GM21515 (cell line): ENCODE measurements at regions not wholly inside any gene's neighbourhood (a gene's known extent, or its start where the extent isn't known, plus 50 kb on each side); places are given as distances from the start of the nearest gene placed in this dataset.

Experiments used
- ATAC-seq: cut with Tn5 transposase; IDR thresholded peaks from one replicate; pipeline ENCODE4 v1.9.1; 2021; ENCODE audit not compliant: unreplicated experiment

DNA sequence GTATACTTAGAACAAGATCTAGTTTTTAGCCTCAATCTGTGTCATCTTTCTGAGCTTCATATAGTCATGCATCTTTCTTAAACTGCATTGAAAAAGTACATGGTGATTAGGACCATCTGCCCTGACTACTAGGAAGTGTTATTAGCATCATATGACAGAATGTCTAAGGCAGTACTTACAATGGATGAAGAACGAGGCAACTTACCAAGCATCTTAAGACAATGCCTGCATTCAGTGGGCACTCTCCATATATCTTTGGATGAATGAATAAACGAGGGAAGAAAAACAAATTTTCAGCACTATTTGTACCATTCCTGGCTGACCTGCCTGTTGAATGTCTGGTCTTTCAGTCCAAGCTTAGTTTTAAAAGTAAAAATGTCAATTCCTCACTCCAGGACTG lies 185.4 kb upstream of the EPHA3 start:
- no peak for ATAC-seq

DNA sequence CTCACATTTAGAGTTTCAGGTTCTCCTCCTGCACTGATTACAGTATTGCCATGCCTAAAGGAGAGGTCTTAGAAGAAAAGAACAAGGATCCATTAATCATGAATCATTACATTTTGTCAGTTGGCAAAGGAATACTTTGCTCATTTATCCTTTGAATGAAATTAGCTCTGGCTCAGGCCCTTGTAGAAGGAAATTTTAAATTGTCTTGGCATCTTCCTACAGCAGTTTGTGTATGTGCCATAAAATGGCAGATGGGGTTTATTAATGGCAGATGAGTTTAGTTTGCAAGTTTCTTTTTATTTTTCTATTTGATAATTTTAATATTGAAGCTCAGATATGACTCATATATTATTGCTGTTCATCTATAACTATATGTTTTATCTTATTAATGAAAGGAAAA lies 181.2 kb upstream of the EPHA3 start:
- ATAC-seq: no peak

DNA sequence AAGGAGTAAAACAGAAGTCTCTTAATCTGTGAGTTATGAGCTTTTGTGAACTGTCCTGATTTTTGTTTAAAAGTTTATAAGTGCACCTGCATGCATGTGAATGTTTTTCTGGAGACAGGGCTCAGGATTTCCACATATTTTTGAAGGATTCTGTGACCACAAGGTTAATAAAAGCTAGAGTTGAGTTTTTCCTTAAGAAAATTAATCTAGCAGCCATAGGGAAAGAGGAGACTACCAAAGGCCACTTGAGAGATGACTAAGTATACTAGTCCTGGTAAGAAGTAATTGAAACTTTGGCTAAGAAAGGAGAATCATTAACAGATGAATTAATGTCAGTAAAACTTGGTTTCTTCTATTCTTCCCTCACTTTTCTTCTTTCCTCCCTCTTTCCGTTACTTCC lies 176.8 kb upstream of the EPHA3 start:
- ATAC-seq: no peak

- ATAC-seq: no peak
Observed at GRCh38 chr3:88936831-88937230, 170.6 kb upstream of the EPHA3 start.

DNA sequence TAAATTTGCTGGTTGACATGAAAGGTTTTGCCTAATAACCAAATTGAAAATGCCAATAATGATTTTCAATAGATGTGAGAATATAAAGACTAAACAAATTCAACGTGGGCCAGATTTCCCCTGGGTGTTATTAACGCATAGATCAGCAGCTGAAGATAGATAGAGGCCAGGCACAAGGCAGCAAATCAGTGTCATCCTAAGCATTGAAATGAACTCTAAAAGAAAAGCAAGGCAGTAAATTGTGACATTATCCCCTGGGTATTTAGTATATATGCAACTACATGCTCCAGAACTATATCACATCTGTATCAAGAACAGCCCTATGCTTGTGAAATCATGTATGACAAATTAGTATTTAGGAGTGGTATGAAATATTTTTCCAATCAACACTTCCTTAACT lies 167.1 kb upstream of the EPHA3 start:
- ATAC-seq: no peak

DNA sequence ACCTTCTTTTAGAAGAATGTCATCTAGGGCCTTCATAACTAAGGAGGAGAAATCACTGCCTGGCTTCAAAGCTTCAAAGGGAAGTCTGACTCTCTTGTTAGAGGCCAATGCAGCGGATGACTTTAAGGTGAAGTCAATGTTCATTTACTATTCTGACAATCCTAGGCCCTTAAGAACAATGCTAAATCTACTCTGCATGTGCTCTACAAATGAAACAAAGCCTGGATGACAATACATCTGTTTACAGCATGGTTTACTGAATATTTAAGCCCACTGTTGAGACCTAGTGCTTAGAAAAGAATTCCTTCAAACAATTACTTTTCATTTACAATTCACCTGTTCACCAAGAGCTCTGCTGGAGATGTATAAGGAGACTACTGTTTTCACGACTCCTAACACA lies 160.4 kb upstream of the EPHA3 start:
- ATAC-seq: no peak

- no peak for ATAC-seq
Observed at GRCh38 chr3:88954853-88955252, 152.6 kb upstream of the EPHA3 start.

- ATAC-seq: no peak
Observed at GRCh38 chr3:88955274-88955673, 152.1 kb upstream of the EPHA3 start.

- ATAC-seq: no peak
Observed at GRCh38 chr3:88957711-88958439, 149.5 kb upstream of the EPHA3 start.

- no peak for ATAC-seq
Observed at GRCh38 chr3:88960019-88960418, 147.4 kb upstream of the EPHA3 start.

- no peak for ATAC-seq
Observed at GRCh38 chr3:88963003-88963402, 144.4 kb upstream of the EPHA3 start.

DNA sequence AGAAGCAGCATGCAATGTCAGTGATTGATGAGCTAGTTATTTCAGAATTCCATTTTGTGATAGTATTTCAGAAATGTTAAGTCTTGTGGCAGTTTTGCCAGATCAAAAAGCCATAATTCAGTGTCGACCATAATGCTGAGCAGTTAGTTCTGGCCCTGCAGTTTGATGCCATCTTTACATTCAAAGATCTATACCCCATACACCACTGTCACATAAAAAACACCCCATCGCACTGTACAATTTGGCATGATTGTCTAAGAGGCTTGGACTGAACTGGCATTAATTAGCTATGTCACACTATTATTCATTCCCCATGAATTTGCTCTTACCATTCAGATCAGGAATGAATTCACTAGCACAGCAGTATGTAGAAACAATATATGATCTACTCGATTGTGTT lies 127.7 kb upstream of the EPHA3 start:
- no peak for ATAC-seq

DNA sequence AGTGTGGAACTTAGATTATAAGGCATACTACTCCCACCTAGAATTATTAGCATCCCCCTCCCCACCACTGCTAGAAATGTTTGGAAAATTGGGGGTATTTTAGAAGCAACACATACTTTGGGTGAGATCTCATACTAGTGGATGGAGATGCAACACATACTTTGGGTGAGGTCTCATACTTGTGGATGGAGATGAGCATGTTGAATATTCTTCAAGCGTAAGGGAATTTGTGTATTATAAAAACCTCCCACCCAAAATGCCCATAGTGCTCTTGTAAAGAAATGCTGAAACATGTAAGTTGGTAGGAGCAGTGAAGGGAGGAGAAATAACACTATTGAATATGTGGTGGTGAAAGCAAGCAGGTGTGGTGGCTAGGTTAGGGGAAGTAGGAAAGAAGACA lies 124.0 kb upstream of the EPHA3 start:
- ATAC-seq: no peak

GRCh38 chr3:88984256-88984655 lies 123.2 kb upstream of the EPHA3 start:
- ATAC-seq: no peak

DNA sequence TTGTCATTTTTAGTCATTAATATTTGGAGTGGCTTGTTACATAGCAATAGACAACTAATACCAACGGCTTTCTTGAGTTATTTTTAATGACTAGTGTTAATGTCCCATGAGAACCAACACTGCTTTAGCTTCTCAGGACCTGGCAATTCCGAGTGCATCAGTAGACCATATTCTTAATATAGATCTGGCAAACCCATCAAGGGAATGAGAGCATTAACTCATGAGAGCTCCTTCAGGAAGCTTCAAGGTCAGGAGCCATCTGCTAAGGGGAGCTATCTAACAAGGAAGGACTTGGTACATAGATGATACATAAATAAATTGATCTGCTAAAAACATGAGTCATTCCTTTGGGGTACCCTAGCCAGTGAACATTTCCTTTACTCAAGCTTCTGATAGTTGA lies 122.6 kb upstream of the EPHA3 start:
- ATAC-seq: no peak

GRCh38 chr3:88985491-88985890 lies 121.9 kb upstream of the EPHA3 start:
- ATAC-seq: no peak

- no peak for ATAC-seq
Observed at GRCh38 chr3:88986834-88987233, 120.6 kb upstream of the EPHA3 start.

GRCh38 chr3:88987776-88988175 lies 119.6 kb upstream of the EPHA3 start:
- ATAC-seq: no peak

DNA sequence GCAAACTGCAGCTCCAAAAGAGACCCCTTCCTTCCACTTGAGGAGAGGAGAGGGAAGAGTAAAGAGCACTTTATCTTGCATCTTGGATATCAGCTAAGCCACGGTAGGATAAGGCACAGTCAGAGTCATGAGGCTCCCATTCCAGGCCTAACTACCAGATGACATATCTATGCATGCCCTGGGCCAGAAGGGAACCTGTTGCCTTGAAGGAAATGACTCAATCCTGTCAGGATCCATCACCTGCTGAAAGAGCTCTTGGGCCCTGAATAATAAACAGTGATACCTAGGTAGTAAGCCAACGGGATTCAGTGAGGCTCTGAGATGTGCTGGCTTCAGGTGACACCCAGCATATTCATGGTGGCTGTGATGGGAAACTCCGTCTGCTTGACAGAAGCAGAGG lies 118.5 kb upstream of the EPHA3 start:
- no peak for ATAC-seq

DNA sequence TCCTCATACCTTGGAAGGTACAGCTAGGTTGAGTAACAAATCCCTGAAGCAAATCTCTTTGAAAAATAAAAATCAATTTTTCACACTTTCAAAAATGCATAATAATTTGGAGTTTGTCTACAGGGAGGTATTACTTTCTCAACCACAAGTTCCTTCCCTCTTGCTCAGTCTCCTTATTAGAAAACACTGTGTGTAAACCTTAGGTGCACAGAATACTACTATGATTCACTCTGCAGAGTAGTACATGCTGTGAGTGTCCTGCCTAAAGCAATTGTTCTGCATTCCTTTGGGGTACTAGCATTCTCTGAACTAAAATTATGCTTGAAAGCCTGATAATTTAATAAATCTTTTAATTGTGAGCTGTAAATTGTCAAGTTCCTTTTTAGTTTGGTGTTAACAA lies 115.9 kb upstream of the EPHA3 start:
- no peak for ATAC-seq

GRCh38 chr3:88996691-88997090 lies 110.7 kb upstream of the EPHA3 start:
- ATAC-seq: no peak

- no peak for ATAC-seq
Observed at GRCh38 chr3:88997260-88997659, 110.2 kb upstream of the EPHA3 start.

- no peak for ATAC-seq
Observed at GRCh38 chr3:89000886-89001285, 106.5 kb upstream of the EPHA3 start.
